ENCODE measurements at regions not wholly inside any gene's neighbourhood (a gene's known extent, or its start where the extent isn't known, plus 50 kb on each side); places are given as distances from the start of the nearest gene placed in this dataset.

- no peaks in the 10 kb centered on the region for H3K27me3 Mint-ChIP-seq (ENCODE audit: insufficient read depth, unreplicated experiment)
- no peaks in the 10 kb centered on the region for H3K36me3 Mint-ChIP-seq (ENCODE audit: insufficient read depth, unreplicated experiment)
- intact Hi-C loops (cut with micrococcal nuclease): no loop called here
- H3K4me1 Mint-ChIP-seq (ENCODE audit: insufficient read depth, unreplicated experiment): no peaks in the 10 kb centered on the region
- no TSS peak for BruUV-seq (replicated peaks)
- no peak for DNase-seq (ENCODE audit: unreplicated experiment)
- no peak overlapping the region for H3K27ac Mint-ChIP-seq (ENCODE audit: low read depth, unreplicated experiment)
- H3K4me3 Mint-ChIP-seq (ENCODE audit: unreplicated experiment): no peak overlapping the region
- ChIA-PET POLR2A (interaction anchor here (0.8 kb wide), 1 partner anchor 11 kb away, joined by 3 read pairs; no protein-coding TSS in a partner anchor), CTCF (interaction anchor here (1.8 kb wide), 1 partner anchor 11 kb away, joined by 5 read pairs; no protein-coding TSS in a partner anchor)
- H3K9me3 Mint-ChIP-seq (ENCODE audit: unreplicated experiment): no peaks in the 10 kb centered on the region
- TF ChIP-seq CTCF (IDR thresholded peaks at IDR 0.05; ENCODE audit: unreplicated experiment): no peak
Measured at GRCh38 chr5:57041570-57041969, 89.6 kb upstream of the MIER3 start.

GRCh38 chr5:57042524-57042931 is 90.6 kb upstream of the MIER3 start:
- CTCF ChIA-PET: interaction anchor here (1.8 kb wide), 1 partner anchor 10 kb away, joined by 5 read pairs; no protein-coding TSS in a partner anchor
- BruUV-seq (replicated peaks): no TSS peak
- H3K9me3 Mint-ChIP-seq (ENCODE audit: unreplicated experiment): no peaks in the 10 kb centered on the region
- H3K36me3 Mint-ChIP-seq (ENCODE audit: insufficient read depth, unreplicated experiment): no peaks in the 10 kb centered on the region
- DNase-seq (ENCODE audit: unreplicated experiment): no peak
- POLR2A ChIA-PET: no interaction called here
- H3K27ac Mint-ChIP-seq (ENCODE audit: low read depth, unreplicated experiment): no peak overlapping the region
- intact Hi-C loops (cut with micrococcal nuclease): no loop called here
- H3K4me3 Mint-ChIP-seq (ENCODE audit: unreplicated experiment): no peak overlapping the region
- H3K4me1 Mint-ChIP-seq (ENCODE audit: insufficient read depth, unreplicated experiment): no peaks in the 10 kb centered on the region
- TF ChIP-seq CTCF (IDR thresholded peaks at IDR 0.05; ENCODE audit: unreplicated experiment): no peak
- H3K27me3 Mint-ChIP-seq (ENCODE audit: insufficient read depth, unreplicated experiment): no peaks in the 10 kb centered on the region

GRCh38 chr5:57054135-57054534 is 102.2 kb upstream of the MIER3 start:
- no TSS peak for BruUV-seq (replicated peaks)
- CTCF ChIA-PET: interaction anchor here (1.2 kb wide), 1 partner anchor 28 kb away, joined by 3 read pairs; no protein-coding TSS in a partner anchor
- POLR2A ChIA-PET: interaction anchor here (1.8 kb wide), 1 partner anchor 49 kb away, joined by 6 read pairs; no protein-coding TSS in a partner anchor

GRCh38 chr5:57054671-57055070 is 102.7 kb upstream of the MIER3 start:
- Mint-ChIP-seq H3K4me3 (ENCODE audit: unreplicated experiment) (no peak overlapping the region), H3K4me1 (ENCODE audit: insufficient read depth, unreplicated experiment) (no peaks in the 10 kb centered on the region), H3K27me3 (ENCODE audit: insufficient read depth, unreplicated experiment) (no peaks in the 10 kb centered on the region), H3K9me3 (ENCODE audit: unreplicated experiment) (no peaks in the 10 kb centered on the region), H3K27ac (ENCODE audit: low read depth, unreplicated experiment) (no peak overlapping the region), H3K36me3 (ENCODE audit: insufficient read depth, unreplicated experiment) (no peaks in the 10 kb centered on the region)
- intact Hi-C loops (cut with micrococcal nuclease): no loop called here
- no peak for DNase-seq (ENCODE audit: unreplicated experiment)
- TF ChIP-seq CTCF (IDR thresholded peaks at IDR 0.05; ENCODE audit: unreplicated experiment): no peak
- ChIA-PET CTCF (no interaction called here), POLR2A (no interaction called here)
- BruUV-seq (replicated peaks): no TSS peak

More at GRCh38 chr5:57054135-57054534, 102.2 kb upstream of the MIER3 start:
- no peaks in the 10 kb centered on the region for H3K4me1 Mint-ChIP-seq (ENCODE audit: insufficient read depth, unreplicated experiment)
- TF ChIP-seq CTCF (IDR thresholded peaks at IDR 0.05; ENCODE audit: unreplicated experiment): no peak
- no peaks in the 10 kb centered on the region for H3K36me3 Mint-ChIP-seq (ENCODE audit: insufficient read depth, unreplicated experiment)
- H3K9me3 Mint-ChIP-seq (ENCODE audit: unreplicated experiment): no peaks in the 10 kb centered on the region
- no peak overlapping the region for H3K27ac Mint-ChIP-seq (ENCODE audit: low read depth, unreplicated experiment)
- no peak overlapping the region for H3K4me3 Mint-ChIP-seq (ENCODE audit: unreplicated experiment)
- DNase-seq (ENCODE audit: unreplicated experiment): no peak
- intact Hi-C loops (cut with micrococcal nuclease): no loop called here
- H3K27me3 Mint-ChIP-seq (ENCODE audit: insufficient read depth, unreplicated experiment): no peaks in the 10 kb centered on the region
